ENCODE measurements at regions not wholly inside any gene's neighbourhood (a gene's known extent, or its start where the extent isn't known, plus 50 kb on each side); places are given as distances from the start of the nearest gene placed in this dataset.

DNA sequence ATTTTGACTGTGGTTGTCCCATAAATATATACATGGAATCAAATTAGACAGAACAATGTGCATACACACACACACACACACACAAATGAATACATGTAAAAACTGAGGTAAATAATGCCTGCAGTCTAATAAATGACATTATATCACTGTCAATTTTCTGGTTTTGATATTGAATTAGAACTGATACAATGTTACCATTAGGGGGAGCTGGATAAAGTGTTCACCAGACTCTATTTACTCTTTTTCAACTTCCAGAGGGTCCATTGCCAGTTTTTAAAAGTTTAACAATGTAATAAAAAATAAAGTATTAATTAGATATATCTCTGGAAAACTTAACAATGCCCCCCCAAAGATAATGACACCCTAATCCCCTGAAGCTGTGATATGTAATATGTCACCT is 1666.8 kb upstream of the TMEFF2 start:
- DNase-seq (ENCODE audit: low read depth, low spot score) (no peak), ATAC-seq (no peak)
- Histone ChIP-seq H2AFZ (ENCODE audit: low read depth, low read length, poor library complexity, severe bottlenecking) (peak overlapping the region; percentile 55), H3K27me3 (ENCODE audit: insufficient read depth, low read length) (no peaks in the 10 kb centered on the region), H3K79me2 (ENCODE audit: insufficient read depth, low read length) (no peaks in the 10 kb centered on the region), H3K4me3 (replicated peaks in 1 of 2; ENCODE audit: low read depth in 1 of 2, low read length in 2 of 2) (no peak overlapping the region), H3K27ac (ENCODE audit: low read depth, low read length) (no peak overlapping the region), H3K4me2 (ENCODE audit: low read length) (no peak overlapping the region), H3K9ac (ENCODE audit: low read length) (no peak overlapping the region), H4K20me1 (ENCODE audit: insufficient read depth) (no peaks in the 10 kb centered on the region), H3K9me3 (ENCODE audit: control insufficient read depth in 1 of 2, insufficient read depth in 1 of 2, low read depth in 1 of 2, low read length in 2 of 2) (no peaks in the 10 kb centered on the region), H3K9me2 (ENCODE audit: insufficient read depth) (no peaks in the 10 kb centered on the region), H3K36me3 (ENCODE audit: control insufficient read depth in 1 of 2, insufficient read depth in 2 of 2, low read length in 2 of 2) (no peaks in the 10 kb centered on the region), H3K4me1 (ENCODE audit: control insufficient read depth in 1 of 2, insufficient read depth in 2 of 2, low read length in 2 of 2) (no peaks in the 10 kb centered on the region)
- RAD21 ChIA-PET (ENCODE audit: low non-redundant PET in 1 of 2, low total read pairs in 2 of 2, uncharacterized antibody in 2 of 2, unreplicated experiment in 2 of 2) = no interaction called here
- CTCF ChIA-PET = interaction anchor here (1.0 kb wide), 1 partner anchor 9 kb away, joined by 3 read pairs; no protein-coding TSS in a partner anchor
- intact Hi-C loops (cut with micrococcal nuclease) = no loop called here
- BruUV-seq (replicated peaks) = no TSS peak
- TF ChIP-seq SIN3A (IDR thresholded peaks at IDR 0.05; ENCODE audit: low read depth) = no peak
- no peak for TF ChIP-seq YY1 (IDR thresholded peaks at IDR 0.05; ENCODE audit: extremely low read depth, insufficient replicate concordance, low read depth, low read length)
- TF ChIP-seq CBX3 (IDR thresholded peaks at IDR 0.05; ENCODE audit: low read depth) = no peak
- peak in 2 of 3 experiments; percentile 40 to 47; a peak in 4 of 6 replicates for TF ChIP-seq CTCF (IDR thresholded peaks at IDR 0.05 in 2 of 3, conservative IDR thresholded peaks at IDR 0.05 in 1 of 3; ENCODE audit: borderline replicate concordance in 1 of 3, insufficient read depth in 1 of 3, low read depth in 2 of 3, low read length in 2 of 3)
- TF ChIP-seq ELF1 (IDR thresholded peaks at IDR 0.05; ENCODE audit: borderline replicate concordance, low read depth) = no peak
- peak; percentile 6; the same call in 1 of the 2 replicates for TF ChIP-seq RAD21 (IDR thresholded peaks at IDR 0.05; ENCODE audit: low read depth)
- TF ChIP-seq POLR2A (IDR thresholded peaks at IDR 0.05; ENCODE audit: borderline replicate concordance, extremely low read depth, insufficient read depth, insufficient read length) = no peak
- no peak for TF ChIP-seq ZFX (IDR thresholded peaks at IDR 0.05)
- POLR2A ChIA-PET = no interaction called here

GRCh38 chr2:193847991-193848390 is 1653.3 kb upstream of the TMEFF2 start:
- no peaks in the 10 kb centered on the region for H3K4me1 ChIP-seq (ENCODE audit: control insufficient read depth in 1 of 2, insufficient read depth in 2 of 2, low read length in 2 of 2)
- H2AFZ ChIP-seq (ENCODE audit: low read depth, low read length, poor library complexity, severe bottlenecking) = no peak overlapping the region
- H3K27me3 ChIP-seq (ENCODE audit: insufficient read depth, low read length) = no peaks in the 10 kb centered on the region
- intact Hi-C loops (cut with micrococcal nuclease) = no loop called here
- no peaks in the 10 kb centered on the region for H3K9me3 ChIP-seq (ENCODE audit: control insufficient read depth in 1 of 2, insufficient read depth in 1 of 2, low read depth in 1 of 2, low read length in 2 of 2)
- H3K4me2 ChIP-seq (ENCODE audit: low read length) = no peak overlapping the region
- H3K9me2 ChIP-seq (ENCODE audit: insufficient read depth) = no peaks in the 10 kb centered on the region; the same call in 1 of the 2 replicates
- H3K9ac ChIP-seq (ENCODE audit: low read length) = no peak overlapping the region
- ChIA-PET POLR2A (no interaction called here), CTCF (no interaction called here), RAD21 (ENCODE audit: low non-redundant PET in 1 of 2, low total read pairs in 2 of 2, uncharacterized antibody in 2 of 2, unreplicated experiment in 2 of 2) (no interaction called here)
- no TSS peak for BruUV-seq (replicated peaks)
- no peaks in the 10 kb centered on the region for H3K36me3 ChIP-seq (ENCODE audit: control insufficient read depth in 1 of 2, insufficient read depth in 2 of 2, low read length in 2 of 2)
- H3K4me3 ChIP-seq (replicated peaks in 1 of 2; ENCODE audit: low read depth in 1 of 2, low read length in 2 of 2) = no peak overlapping the region
- no peak for ATAC-seq
- no peak overlapping the region for H3K27ac ChIP-seq (ENCODE audit: low read depth, low read length)
- H3K79me2 ChIP-seq (ENCODE audit: insufficient read depth, low read length) = no peaks in the 10 kb centered on the region
- no peaks in the 10 kb centered on the region for H4K20me1 ChIP-seq (ENCODE audit: insufficient read depth)
- no peak for DNase-seq (ENCODE audit: low read depth, low spot score)
- no peak for TF ChIP-seq SIN3A (IDR thresholded peaks at IDR 0.05; ENCODE audit: low read depth)
- TF ChIP-seq RAD21 (IDR thresholded peaks at IDR 0.05; ENCODE audit: low read depth) = no peak
- TF ChIP-seq MAX (IDR thresholded peaks at IDR 0.05) = no peak
- TF ChIP-seq SP1 (IDR thresholded peaks at IDR 0.05; ENCODE audit: low read depth) = no peak
- no peak for TF ChIP-seq CBX3 (IDR thresholded peaks at IDR 0.05; ENCODE audit: low read depth)
- TF ChIP-seq ZNF274 (IDR thresholded peaks at IDR 0.05; ENCODE audit: low read depth, low read length) = no peak
- no peak for TF ChIP-seq REST (IDR thresholded peaks at IDR 0.05; ENCODE audit: low read depth)
- no peak for TF ChIP-seq YY1 (IDR thresholded peaks at IDR 0.05; ENCODE audit: extremely low read depth, insufficient replicate concordance, low read depth, low read length)
- TF ChIP-seq CTCF (IDR thresholded peaks at IDR 0.05 in 2 of 3, conservative IDR thresholded peaks at IDR 0.05 in 1 of 3; ENCODE audit: borderline replicate concordance in 1 of 3, insufficient read depth in 1 of 3, low read depth in 2 of 3, low read length in 2 of 3) = no peak

All from HCT116 (cell line).